Activated naive CD8-positive, alpha-beta T cell treated with anti-CD3 and anti-CD28 coated beads for 36 hours (primary cell): ENCODE measurements at regions not wholly inside any gene's neighbourhood (a gene's known extent, or its start where the extent isn't known, plus 50 kb on each side); places are given as distances from the start of the nearest gene placed in this dataset.

ENCODE experiments used
- DNase-seq: peaks from one replicate; pipeline ENCODE4 v3.0.0; 2021
- H3K27ac Mint-ChIP-seq: one replicate; pipeline ENCODE4 v1.8.0; 2022; ENCODE audit warnings: mild to moderate bottlenecking, moderate library complexity, mixed read lengths
- H3K27me3 Mint-ChIP-seq: one replicate; pipeline ENCODE4 v1.8.0; 2022; ENCODE audit warnings: mild to moderate bottlenecking, mixed read lengths
- H3K36me3 Mint-ChIP-seq: one replicate; pipeline ENCODE4 v1.8.0; 2021; ENCODE audit warnings: mild to moderate bottlenecking, mixed read lengths
- H3K4me1 Mint-ChIP-seq: one replicate; pipeline ENCODE4 v1.8.0; 2021; ENCODE audit warnings: mixed read lengths
- H3K4me3 Mint-ChIP-seq: one replicate; pipeline ENCODE4 v1.8.0; 2022; ENCODE audit warnings: mild to moderate bottlenecking, moderate library complexity, mixed read lengths
- H3K9me3 Mint-ChIP-seq: one replicate; pipeline ENCODE4 v1.8.0; 2022; ENCODE audit warnings: mixed read lengths

GRCh38 chrX:15191830-15192229, 78.1 kb downstream of the ASB9 start:
- Mint-ChIP-seq H3K27me3 (no peaks in the 10 kb centered on the region), H3K36me3 (no peaks in the 10 kb centered on the region), H3K4me3 (no peak overlapping the region), H3K4me1 (no peaks in the 10 kb centered on the region), H3K27ac (no peak overlapping the region), H3K9me3 (no peaks in the 10 kb centered on the region)
- DNase-seq, result no peak

GRCh38 chrX:15188039-15188438, 81.8 kb downstream of the ASB9 start:
- Mint-ChIP-seq H3K4me1 (peaks cover 3% of the 10 kb centered on the region), H3K4me3 (no peak overlapping the region), H3K27ac (no peak overlapping the region), H3K27me3 (no peaks in the 10 kb centered on the region), H3K9me3 (no peaks in the 10 kb centered on the region), H3K36me3 (no peaks in the 10 kb centered on the region)
- DNase-seq, result no peak

- Mint-ChIP-seq H3K36me3 (no peaks in the 10 kb centered on the region), H3K4me1 (no peaks in the 10 kb centered on the region), H3K27me3 (no peaks in the 10 kb centered on the region), H3K4me3 (no peak overlapping the region), H3K27ac (no peak overlapping the region), H3K9me3 (no peaks in the 10 kb centered on the region)
- DNase-seq, result no peak
Measured at GRCh38 chrX:15177316-15177715, 92.6 kb downstream of the ASB9 start.

GRCh38 chrX:15173411-15173810, 96.5 kb downstream of the ASB9 start:
- Mint-ChIP-seq H3K9me3 (no peaks in the 10 kb centered on the region), H3K4me3 (no peak overlapping the region), H3K27ac (no peak overlapping the region), H3K36me3 (no peaks in the 10 kb centered on the region), H3K27me3 (no peaks in the 10 kb centered on the region), H3K4me1 (peaks cover 4% of the 10 kb centered on the region)
- DNase-seq, result no peak

- no peak for DNase-seq
- Mint-ChIP-seq H3K27me3 (no peaks in the 10 kb centered on the region), H3K9me3 (peaks cover 1% of the 10 kb centered on the region), H3K4me3 (no peak overlapping the region), H3K4me1 (peaks cover 5% of the 10 kb centered on the region), H3K27ac (no peak overlapping the region), H3K36me3 (no peaks in the 10 kb centered on the region)
Measured at GRCh38 chrX:15170927-15171326, 99.0 kb downstream of the ASB9 start.

GRCh38 chrX:15167826-15168225, 102.1 kb downstream of the ASB9 start:
- no peaks in the 10 kb centered on the region for H3K27me3 Mint-ChIP-seq
- H3K9me3 Mint-ChIP-seq, result peaks cover 1% of the 10 kb centered on the region
- H3K27ac Mint-ChIP-seq, result no peak overlapping the region
- H3K4me3 Mint-ChIP-seq, result no peak overlapping the region
- peaks cover 5% of the 10 kb centered on the region for H3K4me1 Mint-ChIP-seq
- DNase-seq, result no peak
- no peaks in the 10 kb centered on the region for H3K36me3 Mint-ChIP-seq

GRCh38 chrX:15165832-15166231, 104.1 kb downstream of the ASB9 start:
- Mint-ChIP-seq H3K27me3 (no peaks in the 10 kb centered on the region), H3K4me3 (no peak overlapping the region), H3K4me1 (peaks cover 6% of the 10 kb centered on the region), H3K9me3 (peaks cover 4% of the 10 kb centered on the region), H3K27ac (no peak overlapping the region), H3K36me3 (no peaks in the 10 kb centered on the region)
- no peak for DNase-seq

- Mint-ChIP-seq H3K36me3 (peaks cover 4% of the 10 kb centered on the region), H3K4me1 (peaks cover 14% of the 10 kb centered on the region), H3K27me3 (no peaks in the 10 kb centered on the region), H3K27ac (no peak overlapping the region), H3K4me3 (no peak overlapping the region), H3K9me3 (peaks cover 4% of the 10 kb centered on the region)
- no peak for DNase-seq
Measured at GRCh38 chrX:15163131-15163530, 106.8 kb downstream of the ASB9 start.

- no peak overlapping the region for H3K27ac Mint-ChIP-seq
- peaks cover 2% of the 10 kb centered on the region for H3K9me3 Mint-ChIP-seq
- no peak overlapping the region for H3K4me3 Mint-ChIP-seq
- H3K36me3 Mint-ChIP-seq, result peaks cover 4% of the 10 kb centered on the region
- DNase-seq, result no peak
- H3K4me1 Mint-ChIP-seq, result peaks cover 17% of the 10 kb centered on the region
- no peaks in the 10 kb centered on the region for H3K27me3 Mint-ChIP-seq
Measured at GRCh38 chrX:15160558-15161095, 109.3 kb downstream of the ASB9 start.

GRCh38 chrX:15158736-15159406, 111.0 kb downstream of the ASB9 start:
- Mint-ChIP-seq H3K4me1 (peaks cover 17% of the 10 kb centered on the region), H3K36me3 (peaks cover 4% of the 10 kb centered on the region), H3K4me3 (peak overlapping the region; percentile 79), H3K27me3 (no peaks in the 10 kb centered on the region), H3K27ac (peak overlapping the region; percentile 92), H3K9me3 (peaks cover 2% of the 10 kb centered on the region)
- DNase-seq, result peak; percentile 9

GRCh38 chrX:15158350-15158735, 111.5 kb downstream of the ASB9 start:
- H3K36me3 Mint-ChIP-seq, result peaks cover 4% of the 10 kb centered on the region
- H3K9me3 Mint-ChIP-seq, result peaks cover 2% of the 10 kb centered on the region
- no peaks in the 10 kb centered on the region for H3K27me3 Mint-ChIP-seq
- H3K4me1 Mint-ChIP-seq, result peaks cover 17% of the 10 kb centered on the region
- H3K27ac Mint-ChIP-seq, result peak overlapping the region; percentile 92
- DNase-seq, result no peak
- H3K4me3 Mint-ChIP-seq, result peak overlapping the region; percentile 79

GRCh38 chrX:15157624-15158023, 112.3 kb downstream of the ASB9 start:
- Mint-ChIP-seq H3K9me3 (peaks cover 2% of the 10 kb centered on the region), H3K36me3 (peaks cover 4% of the 10 kb centered on the region), H3K27me3 (no peaks in the 10 kb centered on the region), H3K27ac (no peak overlapping the region), H3K4me3 (no peak overlapping the region), H3K4me1 (peaks cover 17% of the 10 kb centered on the region)
- no peak for DNase-seq

- H3K4me3 Mint-ChIP-seq, result peak overlapping the region; percentile 48
- H3K36me3 Mint-ChIP-seq, result no peaks in the 10 kb centered on the region
- H3K27me3 Mint-ChIP-seq, result no peaks in the 10 kb centered on the region
- peaks cover 15% of the 10 kb centered on the region for H3K4me1 Mint-ChIP-seq
- H3K9me3 Mint-ChIP-seq, result no peaks in the 10 kb centered on the region
- peak overlapping the region; percentile 90 for H3K27ac Mint-ChIP-seq
- DNase-seq, result no peak
Measured at GRCh38 chrX:15151267-15152186, 118.4 kb downstream of the ASB9 start.

GRCh38 chrX:15150586-15150985, 119.3 kb downstream of the ASB9 start:
- no peak overlapping the region for H3K27ac Mint-ChIP-seq
- no peaks in the 10 kb centered on the region for H3K36me3 Mint-ChIP-seq
- peaks cover 15% of the 10 kb centered on the region for H3K4me1 Mint-ChIP-seq
- no peaks in the 10 kb centered on the region for H3K9me3 Mint-ChIP-seq
- no peak for DNase-seq
- H3K27me3 Mint-ChIP-seq, result no peaks in the 10 kb centered on the region
- no peak overlapping the region for H3K4me3 Mint-ChIP-seq

- no peaks in the 10 kb centered on the region for H3K36me3 Mint-ChIP-seq
- peaks cover 25% of the 10 kb centered on the region for H3K4me1 Mint-ChIP-seq
- H3K27ac Mint-ChIP-seq, result no peak overlapping the region
- no peak for DNase-seq
- H3K9me3 Mint-ChIP-seq, result no peaks in the 10 kb centered on the region
- no peaks in the 10 kb centered on the region for H3K27me3 Mint-ChIP-seq
- H3K4me3 Mint-ChIP-seq, result no peak overlapping the region
Measured at GRCh38 chrX:15146515-15146914, 123.4 kb downstream of the ASB9 start.
